HG03342 (cell line): ENCODE measurements at regions not wholly inside any gene's neighbourhood (a gene's known extent, or its start where the extent isn't known, plus 50 kb on each side); places are given as distances from the start of the nearest gene placed in this dataset.

Source experiments
- ATAC-seq: cut with Tn5 transposase; IDR thresholded peaks from one replicate; pipeline ENCODE4 v1.9.1; 2021; ENCODE audit warnings: mild to moderate bottlenecking, moderate library complexity; ENCODE audit not compliant: unreplicated experiment

DNA sequence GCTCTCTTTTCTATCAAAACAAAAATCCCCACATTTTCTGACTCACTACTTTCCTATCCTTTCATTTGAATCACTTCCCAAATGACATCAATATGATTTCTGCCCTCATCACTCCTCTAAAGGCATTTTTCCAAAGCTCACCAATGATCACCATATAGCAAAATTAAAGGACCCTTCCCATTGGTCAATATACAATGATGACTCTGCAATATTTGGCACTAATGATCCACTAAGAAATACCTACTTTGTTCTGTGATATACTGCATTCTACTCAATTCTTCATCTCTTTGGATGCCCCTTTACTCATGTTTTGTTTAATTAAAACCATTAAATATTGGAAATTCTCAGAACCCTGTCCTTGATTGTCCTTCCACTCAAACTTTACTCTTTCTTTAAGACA lies 200.3 kb upstream of the PTCHD4 start:
- no peak for ATAC-seq

DNA sequence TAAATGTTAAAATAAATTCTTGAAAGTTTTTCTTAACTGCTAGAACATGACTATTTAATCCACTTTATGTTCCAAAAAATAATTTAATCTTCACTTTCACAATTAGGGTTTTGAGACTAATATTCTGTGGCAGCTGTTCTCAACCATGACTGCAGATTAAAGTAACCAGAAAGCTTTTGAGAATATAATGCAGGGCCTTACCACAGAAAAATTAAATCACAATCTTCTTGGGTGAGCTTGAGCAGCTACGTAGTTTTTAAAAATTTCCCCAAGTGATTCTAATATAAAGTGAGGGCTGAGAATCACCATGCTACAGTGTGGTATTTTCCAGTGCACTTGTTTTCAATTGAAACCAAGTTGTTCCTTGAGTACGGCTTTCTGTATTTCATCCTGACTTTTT lies 196.6 kb upstream of the PTCHD4 start:
- ATAC-seq = no peak

DNA sequence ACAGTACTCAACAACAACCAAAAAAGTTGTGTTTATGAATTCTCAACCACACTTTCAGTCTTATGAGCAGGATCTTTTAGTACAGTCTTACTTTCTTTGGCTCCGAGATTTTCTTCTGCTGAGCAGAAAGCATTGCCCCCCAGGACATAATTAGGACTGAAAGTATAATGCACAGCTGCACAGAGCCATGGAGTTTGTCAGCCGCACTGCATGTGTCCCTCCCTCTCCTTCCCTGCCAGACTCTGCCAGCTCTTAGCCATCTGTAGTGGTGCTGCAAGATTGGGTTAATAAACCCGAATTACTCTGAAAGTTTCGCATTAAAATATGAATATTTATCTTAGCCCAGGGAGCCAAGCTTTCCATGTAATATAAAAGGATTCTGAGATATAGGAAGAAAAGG lies 179.6 kb upstream of the PTCHD4 start:
- ATAC-seq = no peak

GRCh38 chr6:48289841-48290240 lies 178.8 kb upstream of the PTCHD4 start:
- no peak for ATAC-seq

- ATAC-seq = no peak
These were observed 170.2 kb upstream of the PTCHD4 start for GRCh38 chr6:48281217-48281616.

- ATAC-seq = no peak
These were observed 169.1 kb upstream of the PTCHD4 start for GRCh38 chr6:48280035-48280620.

- ATAC-seq = no peak
These were observed 167.3 kb upstream of the PTCHD4 start for GRCh38 chr6:48278261-48278660.

DNA sequence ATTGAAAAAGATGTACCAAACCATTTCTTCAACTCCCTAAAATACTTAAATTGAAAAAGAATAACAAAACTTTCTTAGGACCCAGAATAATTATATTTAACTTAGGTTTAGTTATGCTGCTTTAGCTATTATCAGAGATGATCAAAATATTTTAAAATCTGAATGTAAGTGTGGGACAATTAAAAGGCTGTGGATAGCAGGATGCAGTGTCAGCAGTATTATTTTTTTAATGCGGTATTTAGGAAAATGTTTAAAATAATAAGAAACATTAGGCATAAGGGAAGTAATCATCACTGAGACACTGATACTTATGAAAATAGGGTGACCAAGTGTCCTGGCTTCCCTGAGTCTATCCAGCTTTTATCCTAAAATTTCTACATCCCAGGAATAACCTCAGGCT lies 161.5 kb upstream of the PTCHD4 start:
- no peak for ATAC-seq

- no peak for ATAC-seq
These were observed 144.1 kb upstream of the PTCHD4 start for GRCh38 chr6:48255094-48255493.

DNA sequence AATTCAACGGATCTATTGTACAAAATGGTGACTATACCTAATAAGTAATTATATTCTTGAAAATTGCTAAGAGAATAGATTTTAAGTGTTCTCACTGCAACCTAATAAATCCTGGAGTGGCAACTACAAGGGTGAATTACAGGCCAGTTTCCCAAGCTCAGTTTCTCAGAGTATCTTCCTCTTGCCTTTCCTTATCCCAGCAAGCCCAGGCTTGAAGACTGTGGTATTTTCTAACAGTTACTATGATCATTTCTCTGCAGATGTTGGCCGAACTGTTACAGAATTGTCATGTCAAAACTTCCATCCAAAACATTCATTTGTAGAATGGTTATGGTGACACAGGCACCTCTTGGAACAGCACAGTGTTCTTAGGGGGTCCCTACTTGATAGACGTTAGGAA lies 138.1 kb upstream of the PTCHD4 start:
- no peak for ATAC-seq

- ATAC-seq = no peak
These were observed 132.1 kb upstream of the PTCHD4 start for GRCh38 chr6:48243071-48243470.

- no peak for ATAC-seq
These were observed 129.3 kb upstream of the PTCHD4 start for GRCh38 chr6:48240287-48240686.

DNA sequence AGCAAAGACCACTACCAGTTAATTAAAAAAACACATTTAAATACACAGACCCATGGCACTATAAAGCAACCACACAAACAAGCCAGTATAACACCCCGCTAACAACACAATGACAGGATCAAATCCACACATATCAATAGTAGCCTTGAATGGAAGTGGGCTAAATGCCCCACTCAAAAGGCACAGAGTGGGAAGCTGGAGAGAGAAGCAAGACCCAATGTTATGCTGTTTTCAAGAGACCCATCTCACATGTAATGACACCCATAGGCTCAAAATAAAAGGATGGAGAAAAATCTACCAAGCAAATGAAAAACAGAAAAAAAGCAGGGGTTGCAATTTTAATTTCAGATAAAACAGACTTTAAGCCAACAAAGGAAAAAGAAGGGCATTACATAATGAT lies 125.4 kb upstream of the PTCHD4 start:
- no peak for ATAC-seq

GRCh38 chr6:48233063-48233462 lies 122.1 kb upstream of the PTCHD4 start:
- no peak for ATAC-seq

DNA sequence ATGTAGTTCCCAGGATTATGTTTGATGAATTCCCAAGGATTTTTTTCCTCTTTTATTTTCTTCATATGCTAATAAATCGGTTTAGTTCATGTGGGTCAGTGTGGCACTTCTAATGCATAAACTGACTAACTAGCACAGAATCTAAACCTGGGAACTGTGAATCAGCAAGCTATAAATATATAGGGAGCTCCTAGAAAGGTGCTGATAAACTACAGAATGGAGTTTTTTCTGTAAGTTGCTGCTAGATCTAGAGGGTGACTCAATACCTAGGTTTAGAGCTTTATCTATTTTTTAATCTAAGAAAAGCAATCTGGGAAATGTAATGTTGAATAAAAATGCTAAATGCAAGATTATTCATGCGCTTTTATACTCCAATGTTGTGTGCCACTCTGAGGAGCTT lies 118.8 kb upstream of the PTCHD4 start:
- ATAC-seq = no peak

DNA sequence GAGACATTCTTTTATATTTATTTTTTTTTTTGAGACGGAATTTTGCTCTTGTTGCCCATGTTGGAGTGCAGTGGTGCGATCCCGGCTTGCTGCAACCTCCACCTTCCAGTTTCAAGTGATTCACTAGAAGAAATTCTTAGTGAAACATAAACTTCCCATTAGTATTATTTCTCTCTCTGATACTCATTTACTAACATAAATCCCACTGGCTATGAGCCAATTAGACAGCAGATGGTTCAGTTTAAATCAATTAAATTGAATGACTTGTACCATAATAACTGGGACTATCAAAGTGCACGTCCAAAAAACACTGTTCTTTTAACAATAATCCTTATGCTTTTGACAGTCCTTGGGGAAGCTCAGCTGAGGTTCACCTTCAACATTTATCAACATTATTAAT lies 111.2 kb upstream of the PTCHD4 start:
- ATAC-seq = no peak

- ATAC-seq = no peak
These were observed 102.2 kb upstream of the PTCHD4 start for GRCh38 chr6:48213076-48213788.

DNA sequence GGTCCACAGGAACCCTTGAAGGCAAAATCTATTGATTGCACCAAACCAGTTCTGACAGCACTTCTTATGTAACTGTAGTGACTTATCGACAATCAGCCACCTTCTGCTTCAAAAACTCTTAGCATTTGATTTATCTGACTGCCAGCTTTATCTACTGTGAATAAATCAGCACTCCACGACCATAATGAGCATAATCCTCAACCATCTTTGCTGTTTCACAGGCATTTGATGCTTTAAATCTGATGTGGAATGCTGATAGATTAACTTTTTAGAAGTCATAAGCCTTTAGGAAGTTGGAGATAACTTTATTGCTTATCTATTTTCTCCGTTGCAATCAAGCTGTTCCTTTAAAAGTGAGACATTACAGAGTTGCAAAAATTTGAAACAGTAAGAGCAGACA lies 101.5 kb upstream of the PTCHD4 start:
- no peak for ATAC-seq

GRCh38 chr6:48206091-48206490 lies 95.1 kb upstream of the PTCHD4 start:
- no peak for ATAC-seq

DNA sequence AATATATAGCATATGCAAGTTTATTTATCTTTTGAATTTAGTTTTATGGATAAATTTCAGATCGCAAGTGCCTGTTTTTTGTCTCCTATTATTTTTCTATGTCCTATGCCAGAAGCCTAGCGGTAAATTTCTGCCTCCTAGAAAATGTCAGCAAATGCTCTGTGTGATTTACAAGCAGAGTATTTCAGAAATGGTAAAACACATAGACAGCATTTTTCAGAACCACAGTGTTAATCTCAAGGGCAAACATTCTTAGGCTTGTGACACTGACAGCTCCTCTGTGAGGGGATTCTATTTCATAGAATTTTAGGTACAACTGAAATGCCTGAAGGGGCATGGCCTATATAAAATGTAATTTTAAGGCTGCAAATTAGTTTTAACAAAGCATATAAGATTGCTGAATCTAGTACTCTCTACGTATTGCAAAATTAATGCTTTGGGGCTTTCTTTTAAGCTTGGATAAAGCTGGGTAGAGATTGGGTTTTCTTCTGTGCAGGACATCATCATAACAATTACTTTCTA lies 89.9 kb upstream of the PTCHD4 start:
- ATAC-seq = no peak

- ATAC-seq = no peak
These were observed 88.5 kb upstream of the PTCHD4 start for GRCh38 chr6:48199499-48199898.

GRCh38 chr6:48197941-48198340 lies 86.9 kb upstream of the PTCHD4 start:
- no peak for ATAC-seq
